ENCODE measurements at regions not wholly inside any gene's neighbourhood (a gene's known extent, or its start where the extent isn't known, plus 50 kb on each side); places are given as distances from the start of the nearest gene placed in this dataset.

- TF ChIP-seq ZNF324 (CRISPR knock-in tag; IDR thresholded peaks at IDR 0.05) (no peak), ZBTB9 (CRISPR knock-in tag; IDR thresholded peaks at IDR 0.05) (no peak), CHD4 (IDR thresholded peaks at IDR 0.05; ENCODE audit: insufficient read depth, insufficient replicate concordance, low read depth, low read length, poor library complexity, severe bottlenecking) (peak; percentile 5), ESRRA (IDR thresholded peaks at IDR 0.05; ENCODE audit: borderline replicate concordance, low read depth) (no peak), TCF15 (CRISPR knock-in tag; IDR thresholded peaks at IDR 0.05) (0 out of 2 replicates have a peak, but pooled peaks have one; percentile 25), GTF2B (IDR thresholded peaks at IDR 0.05; ENCODE audit: extremely low read depth, insufficient read length) (no peak), VEZF1 (CRISPR knock-in tag; IDR thresholded peaks at IDR 0.05) (0 out of 2 replicates have a peak, but pooled peaks have one; percentile 19), ARID3A (IDR thresholded peaks at IDR 0.05; ENCODE audit: borderline replicate concordance, low read depth, low read length) (no peak), ZNF444 (CRISPR knock-in tag; IDR thresholded peaks at IDR 0.05) (no peak), ZNF318 (IDR thresholded peaks at IDR 0.05; ENCODE audit: borderline replicate concordance in 1 of 2, low read depth in 1 of 2) (no peak)
These were observed 83.1 kb downstream of the MRPL14 start (continued) for GRCh38 chr6:44044154-44044539.

Measured in K562 (cell line).